ENCODE measurements at regions not wholly inside any gene's neighbourhood (a gene's known extent, or its start where the extent isn't known, plus 50 kb on each side); places are given as distances from the start of the nearest gene placed in this dataset.

- no peak for DNase-seq (ENCODE audit: low spot score)
Observed at GRCh38 chr10:7478727-7479457, 68.1 kb upstream of the SFMBT2 start.

DNA sequence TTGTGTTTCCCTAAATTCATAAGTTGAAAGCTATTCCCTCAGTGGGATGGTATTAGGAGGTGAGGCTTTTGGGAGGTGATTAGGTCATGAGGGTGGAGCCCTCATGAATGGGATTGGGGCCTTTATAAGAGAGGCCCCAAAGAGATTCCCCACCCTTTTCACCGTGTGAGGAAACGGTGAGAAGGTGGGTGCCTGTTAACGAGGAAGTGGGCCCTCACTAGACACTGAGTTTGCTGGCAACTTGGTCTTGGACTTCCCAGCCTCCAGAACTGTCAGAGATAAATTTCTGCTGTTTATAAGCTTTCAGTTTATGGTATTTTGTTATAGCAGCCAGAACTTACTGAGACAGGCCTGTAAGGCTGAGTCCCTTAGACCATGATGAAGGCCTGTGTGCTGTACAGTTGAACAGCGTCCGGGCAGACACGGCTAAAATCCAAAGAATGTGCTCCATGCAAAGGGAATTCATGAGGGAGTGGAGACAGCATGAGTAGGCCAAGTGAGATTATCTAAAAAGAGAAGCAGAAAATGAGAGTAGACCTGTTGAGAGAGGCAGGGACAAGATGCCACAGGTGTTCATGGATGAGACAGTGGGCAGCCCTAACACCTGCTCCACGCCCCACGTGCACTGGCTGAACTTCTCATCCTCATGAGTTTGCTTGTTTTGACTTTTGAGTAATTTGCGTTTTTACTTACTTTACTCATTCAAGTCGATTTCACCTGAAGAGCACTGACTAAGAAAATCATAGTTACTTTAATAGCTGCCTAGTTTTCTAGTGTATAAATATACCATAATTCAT lies 66.9 kb upstream of the SFMBT2 start:
- DNase-seq (ENCODE audit: low spot score), result no peak

GRCh38 chr10:7475939-7476338 lies 65.1 kb upstream of the SFMBT2 start:
- DNase-seq (ENCODE audit: low spot score), result no peak

- no peak for DNase-seq (ENCODE audit: low spot score)
Observed at GRCh38 chr10:7475046-7475911, 64.4 kb upstream of the SFMBT2 start.

GRCh38 chr10:7474388-7474787 lies 63.6 kb upstream of the SFMBT2 start:
- DNase-seq (ENCODE audit: low spot score), result no peak

- DNase-seq (ENCODE audit: low spot score), result no peak
Observed at GRCh38 chr10:7473474-7473873, 62.6 kb upstream of the SFMBT2 start.

DNA sequence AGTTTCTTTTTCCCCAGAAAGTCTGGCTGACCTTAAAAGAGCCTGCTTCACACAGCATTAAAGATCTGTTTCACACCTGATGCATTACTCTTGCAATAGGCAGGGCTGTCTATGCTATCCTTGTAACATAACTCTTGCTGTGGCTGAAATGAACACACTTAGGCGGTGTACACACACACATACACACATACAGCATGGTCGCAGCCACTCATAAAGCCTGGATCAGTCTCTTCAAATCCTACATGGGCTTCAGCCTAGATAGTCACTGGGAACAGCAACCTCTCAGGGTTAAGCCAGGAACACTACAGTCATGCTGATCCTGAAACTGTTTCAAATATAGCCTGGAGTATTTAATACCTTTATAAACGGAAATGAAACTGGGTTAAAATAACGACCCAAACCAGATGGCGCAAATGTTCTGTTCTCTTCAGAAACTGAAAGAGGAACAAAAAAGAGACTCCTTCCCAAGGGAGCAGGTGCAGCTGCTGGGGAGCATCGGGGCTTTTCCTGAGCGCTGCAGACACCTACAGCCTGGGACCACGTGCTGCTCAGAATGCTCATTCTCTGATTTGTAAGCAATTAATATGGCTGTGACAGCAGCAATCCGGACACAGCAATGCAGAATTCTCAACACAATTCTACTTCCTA lies 61.0 kb upstream of the SFMBT2 start:
- no peak for DNase-seq (ENCODE audit: low spot score)

- DNase-seq (ENCODE audit: low spot score), result no peak
Observed at GRCh38 chr10:7470371-7470770, 59.5 kb upstream of the SFMBT2 start.

DNA sequence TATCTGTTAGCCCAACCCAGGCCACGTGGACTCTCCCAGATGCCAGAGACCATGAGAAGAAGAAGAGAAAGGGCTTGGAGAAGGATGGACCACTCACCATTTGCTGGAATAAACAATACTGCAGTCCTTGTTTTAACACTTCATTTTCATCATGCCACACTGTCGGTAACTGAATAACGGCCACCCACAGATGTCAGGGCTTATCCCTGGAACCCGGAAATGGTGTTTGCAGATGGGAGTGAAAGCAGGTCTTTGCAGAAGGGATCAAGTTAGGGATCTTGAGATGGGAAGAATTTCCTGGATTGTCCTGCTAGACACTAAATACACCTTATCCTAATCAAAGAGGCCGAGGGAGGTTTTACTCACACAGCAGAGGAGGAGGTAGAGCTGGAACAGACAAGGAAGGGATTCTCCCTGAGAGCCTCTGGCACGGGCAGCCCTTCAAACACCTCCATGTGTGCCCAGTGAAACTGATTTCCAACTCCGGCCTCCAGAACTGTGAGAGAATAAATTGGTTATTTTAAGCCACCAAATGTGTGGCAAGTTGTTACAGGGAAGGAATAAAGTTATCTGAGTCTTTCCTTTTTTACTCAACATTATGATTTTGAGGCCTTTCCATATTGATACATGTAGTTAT lies 56.3 kb upstream of the SFMBT2 start:
- no peak for DNase-seq (ENCODE audit: low spot score)

DNA sequence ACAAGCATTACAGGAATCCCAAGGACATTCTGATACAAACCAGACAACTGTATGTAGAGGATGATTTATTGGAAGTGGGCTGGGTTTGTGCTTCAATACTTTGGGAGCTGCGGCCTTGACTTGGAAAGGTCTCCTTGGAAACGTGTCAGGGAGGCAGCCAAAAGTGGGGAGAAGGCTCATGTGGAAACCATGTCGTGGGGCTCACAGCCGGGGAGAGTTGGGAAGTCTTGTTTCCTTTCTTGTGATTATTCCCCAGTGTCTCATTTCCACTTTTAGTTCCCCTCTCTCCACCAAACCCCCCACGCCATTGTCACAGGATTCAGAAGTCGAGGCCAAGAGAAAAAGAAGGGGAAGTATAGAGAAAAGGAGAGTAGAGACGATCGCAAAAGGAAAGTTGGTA lies 53.9 kb upstream of the SFMBT2 start:
- DNase-seq (ENCODE audit: low spot score), result no peak
